ENCODE measurements at regions not wholly inside any gene's neighbourhood (a gene's known extent, or its start where the extent isn't known, plus 50 kb on each side); places are given as distances from the start of the nearest gene placed in this dataset.

DNA sequence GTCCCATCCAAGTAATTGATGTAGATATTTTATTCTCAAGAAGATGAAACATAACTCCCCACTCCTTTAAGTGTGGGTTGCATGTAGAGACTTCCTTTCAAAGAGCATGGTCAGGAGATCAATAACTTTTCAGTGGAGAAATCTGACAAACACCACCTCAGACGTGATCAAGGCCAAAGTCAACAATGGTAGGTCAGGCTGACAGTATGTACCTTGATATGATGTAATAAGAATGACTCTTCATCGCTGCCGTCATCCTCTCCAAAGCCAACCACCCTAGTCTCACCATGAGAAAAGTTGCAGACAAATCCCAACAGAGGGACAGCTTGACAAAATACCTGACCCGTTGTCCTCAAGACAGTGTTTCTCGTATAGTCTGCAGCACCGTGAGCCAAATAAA, 67.3 kb upstream of the DHRSX start:
- no peaks in the 10 kb centered on the region for H4K20me1 ChIP-seq (ENCODE audit: control insufficient read depth, insufficient read depth)
- no peak overlapping the region for H3K4me2 ChIP-seq (ENCODE audit: control insufficient read depth, insufficient read depth)
- TF ChIP-seq MXI1 (IDR thresholded peaks at IDR 0.05; ENCODE audit: low read depth, low read length) (no peak), MTA3 (IDR thresholded peaks at IDR 0.05; ENCODE audit: borderline replicate concordance, low read length) (no peak), IRF5 (IDR thresholded peaks at IDR 0.05; ENCODE audit: borderline replicate concordance) (no peak), HCFC1 (IDR thresholded peaks at IDR 0.05; ENCODE audit: low read length) (no peak), NR2F1 (conservative IDR thresholded peaks at IDR 0.05) (no peak)
- TF ChIP-seq, protein P1, sequence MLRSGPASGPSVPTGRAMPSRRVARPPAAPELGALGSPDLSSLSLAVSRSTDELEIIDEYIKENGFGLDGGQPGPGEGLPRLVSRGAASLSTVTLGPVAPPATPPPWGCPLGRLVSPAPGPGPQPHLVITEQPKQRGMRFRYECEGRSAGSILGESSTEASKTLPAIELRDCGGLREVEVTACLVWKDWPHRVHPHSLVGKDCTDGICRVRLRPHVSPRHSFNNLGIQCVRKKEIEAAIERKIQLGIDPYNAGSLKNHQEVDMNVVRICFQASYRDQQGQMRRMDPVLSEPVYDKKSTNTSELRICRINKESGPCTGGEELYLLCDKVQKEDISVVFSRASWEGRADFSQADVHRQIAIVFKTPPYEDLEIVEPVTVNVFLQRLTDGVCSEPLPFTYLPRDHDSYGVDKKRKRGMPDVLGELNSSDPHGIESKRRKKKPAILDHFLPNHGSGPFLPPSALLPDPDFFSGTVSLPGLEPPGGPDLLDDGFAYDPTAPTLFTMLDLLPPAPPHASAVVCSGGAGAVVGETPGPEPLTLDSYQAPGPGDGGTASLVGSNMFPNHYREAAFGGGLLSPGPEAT (IDR thresholded peaks at IDR 0.05; ENCODE audit: low read depth): no peak
- 79% methylated on average over 6 of the region's 6 CpGs for WGBS (ENCODE audit: insufficient coverage, insufficient replicate concordance, low lambda C conversion rate, missing lambda C conversion rate)
- H3K9ac ChIP-seq (ENCODE audit: control insufficient read depth, insufficient read depth, low read length): no peak overlapping the region
- no TSS peak for BruUV-seq (replicated peaks)
- RAD21 ChIA-PET (ENCODE audit: unreplicated experiment): no interaction called here
- intact Hi-C loops (cut with micrococcal nuclease; ENCODE audit: unreplicated experiment) (no loop called here), in situ Hi-C loops (cut with MboI) (no loop called here)
- H2AFZ ChIP-seq (ENCODE audit: control insufficient read depth, low read depth, low read length): no peak overlapping the region
- POLR2A ChIA-PET: no interaction called here
- no peak overlapping the region for H3K4me3 ChIP-seq
- CTCF ChIA-PET: no interaction called here
- SMC1A ChIA-PET (ENCODE audit: uncharacterized antibody, unreplicated experiment): no interaction called here
- H3K27me3 ChIP-seq (replicated peaks in 1 of 2; ENCODE audit: control insufficient read depth in 2 of 2, insufficient read depth in 2 of 2, low read length in 1 of 2): no peaks in the 10 kb centered on the region
- no peak overlapping the region for H3K27ac ChIP-seq (ENCODE audit: control insufficient read depth, insufficient read depth)
- H3K36me3 ChIP-seq (ENCODE audit: control insufficient read depth in 2 of 2, insufficient read depth in 2 of 2, low read length in 1 of 2): no peaks in the 10 kb centered on the region
- H3K4me1 ChIP-seq (ENCODE audit: control insufficient read depth, insufficient read depth, low read length): no peaks in the 10 kb centered on the region
- FAIRE-seq (no peak), ATAC-seq (no peak), DNase-seq (ENCODE audit: low read depth, low spot score) (no peak)
- H3K79me2 ChIP-seq (ENCODE audit: control insufficient read depth, insufficient read depth, low read length): no peaks in the 10 kb centered on the region
- no peaks in the 10 kb centered on the region; the same call in 2 of the 3 replicates for H3K9me3 ChIP-seq (replicated peaks; ENCODE audit: control insufficient read depth, insufficient read depth, low read length)

Measured in GM12878 (cell line).